Activated T-cell treated with anti-CD3 and anti-CD28 coated beads for 48 hours (primary cell): ENCODE measurements at regions not wholly inside any gene's neighbourhood (a gene's known extent, or its start where the extent isn't known, plus 50 kb on each side); places are given as distances from the start of the nearest gene placed in this dataset.
A peak's percentile ranks its signal among the peaks of the same experiment; 100 is the strongest.

Source experiments
- DNase-seq: peaks from one replicate; pipeline ENCODE4 v3.0.0-alpha.2; 2020; ENCODE audit warnings: low read depth

DNA sequence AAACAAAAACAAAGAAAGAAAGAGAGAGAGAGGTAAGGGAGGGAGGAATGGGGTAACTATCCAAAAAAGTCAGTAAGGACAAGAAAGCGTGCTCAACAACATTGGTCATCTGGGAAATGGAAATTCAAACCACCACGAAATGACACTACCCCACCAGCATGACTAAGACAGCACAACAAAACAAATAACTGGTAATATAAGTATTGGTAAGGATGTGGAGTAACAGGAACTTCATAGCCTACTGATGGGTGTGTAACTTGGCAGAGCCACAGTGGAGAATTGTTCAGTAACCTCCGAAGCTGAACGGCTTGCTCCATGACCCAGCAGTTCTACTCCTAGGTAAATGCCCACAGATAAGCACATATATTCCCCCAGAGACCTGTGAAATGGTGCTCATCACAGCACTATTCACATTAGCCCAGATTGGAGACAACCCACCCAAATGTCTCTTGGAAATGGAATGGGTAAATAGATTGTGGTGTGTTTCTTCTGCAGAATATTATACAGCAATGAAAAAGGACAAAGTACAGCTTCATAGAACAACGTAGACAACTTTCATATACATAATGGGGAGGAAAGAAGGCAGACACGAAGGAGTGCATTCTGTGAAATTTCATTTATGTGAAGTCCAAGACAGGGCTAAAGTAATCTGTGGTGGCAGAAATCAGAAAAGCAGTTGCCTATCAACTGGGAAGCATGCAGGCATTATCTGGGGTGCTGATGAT lies 95.5 kb upstream of the ATP6AP2 start:
- no peak for DNase-seq

DNA sequence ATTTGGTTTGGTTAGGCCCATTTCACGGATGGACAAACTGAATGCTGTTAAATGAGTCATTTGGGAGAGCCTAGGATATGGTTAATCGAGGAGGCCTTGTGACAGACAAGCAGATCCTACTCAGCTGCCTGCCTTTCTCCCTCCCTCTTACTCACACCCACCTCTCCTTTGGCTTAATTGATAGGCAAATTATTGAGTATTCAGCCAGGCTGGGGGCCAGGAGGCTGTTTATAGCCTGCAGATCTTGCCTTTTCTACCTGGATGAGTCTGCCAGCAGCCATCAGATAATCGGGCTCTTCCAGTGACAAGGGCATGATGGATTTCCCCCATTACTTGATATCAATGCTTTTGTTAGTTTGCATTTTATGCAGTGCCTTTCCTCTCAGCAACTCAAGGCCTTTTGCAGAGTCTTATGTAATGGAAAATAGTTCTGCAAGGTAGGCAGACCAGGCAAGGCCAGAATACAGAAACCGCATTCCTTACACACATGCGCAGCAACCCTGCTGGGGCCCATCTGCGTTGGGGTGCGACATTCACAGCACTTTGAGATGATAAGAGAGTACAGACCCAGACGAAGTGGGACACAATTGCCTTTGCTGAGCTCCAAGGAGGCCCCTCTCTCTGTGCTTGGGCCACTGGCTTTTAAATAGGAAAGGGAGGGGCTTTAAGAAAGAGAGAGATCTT lies 96.2 kb upstream of the ATP6AP2 start:
- no peak for DNase-seq

DNA sequence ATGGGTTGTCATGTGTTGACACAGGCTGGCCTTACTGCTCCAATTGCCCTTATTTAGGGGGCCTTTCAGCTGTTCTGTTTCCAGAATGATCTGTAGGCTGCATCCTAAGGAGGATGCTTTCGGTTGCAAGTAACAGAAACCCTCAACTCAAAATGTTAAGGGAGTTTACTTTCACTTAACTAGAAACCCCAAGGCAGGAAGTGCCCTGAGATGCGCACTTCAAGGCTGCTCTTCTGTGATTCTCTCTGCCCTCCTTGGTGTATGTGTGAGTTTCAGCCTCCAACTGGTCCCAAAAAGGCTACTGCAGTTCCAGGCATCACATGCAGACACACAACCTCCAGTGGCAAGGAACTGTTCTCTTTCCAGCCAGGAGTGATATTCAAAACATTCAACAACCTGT lies 97.3 kb upstream of the ATP6AP2 start:
- no peak for DNase-seq

DNA sequence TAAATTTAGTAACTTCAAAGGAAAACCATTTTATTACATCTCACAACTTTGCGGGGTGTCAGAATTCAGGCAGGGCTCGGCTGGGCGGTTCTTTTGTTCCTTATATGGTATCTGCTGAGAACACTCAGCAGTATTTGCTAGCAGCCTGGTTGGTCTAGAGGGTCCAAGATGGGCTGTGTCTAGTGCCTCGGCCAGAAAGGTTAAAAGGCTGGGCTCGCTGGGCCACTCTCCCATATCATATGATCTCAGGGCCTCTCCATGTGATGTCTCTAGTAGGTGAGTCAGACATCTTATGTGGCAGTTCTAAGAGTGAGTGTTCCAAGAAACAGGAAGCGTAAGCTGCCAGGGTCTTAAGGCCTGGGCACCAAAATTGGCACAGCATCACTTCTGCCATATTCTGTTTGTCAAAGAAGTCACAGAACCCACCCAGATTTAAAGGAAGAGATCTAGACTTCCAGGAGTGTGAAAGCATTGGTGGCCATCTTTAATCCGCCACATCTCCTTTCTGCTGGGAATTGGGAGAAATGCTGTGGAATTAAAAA lies 100.9 kb upstream of the ATP6AP2 start:
- no peak for DNase-seq

DNA sequence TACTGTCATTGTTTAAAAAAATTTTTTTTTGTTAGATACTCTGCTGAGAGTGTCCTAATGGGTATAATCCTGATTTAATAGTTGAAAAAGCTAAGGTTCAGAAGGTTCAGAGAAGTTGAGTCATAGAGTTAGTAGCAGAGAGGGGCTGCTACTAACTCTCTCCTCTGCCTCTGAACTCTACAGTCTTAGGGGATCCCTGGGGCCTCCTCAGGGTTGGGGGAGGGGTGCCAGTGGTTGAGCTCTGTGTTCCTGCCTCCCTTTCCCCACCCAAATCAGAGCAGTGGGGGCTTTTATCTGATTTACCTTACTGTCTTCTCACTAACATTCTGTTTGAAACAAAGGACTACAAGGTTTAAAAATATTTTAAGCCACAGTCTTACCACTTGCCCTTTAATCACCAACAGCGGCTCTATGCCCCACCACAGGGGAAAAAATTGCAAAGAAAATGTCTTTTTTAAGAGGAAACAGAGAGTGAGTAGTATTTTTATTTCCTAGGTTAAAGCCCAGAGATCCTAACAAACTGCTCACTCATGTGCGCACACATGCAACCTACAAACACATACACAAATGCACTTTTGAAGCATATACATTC lies 102.2 kb upstream of the ATP6AP2 start:
- DNase-seq = no peak

DNA sequence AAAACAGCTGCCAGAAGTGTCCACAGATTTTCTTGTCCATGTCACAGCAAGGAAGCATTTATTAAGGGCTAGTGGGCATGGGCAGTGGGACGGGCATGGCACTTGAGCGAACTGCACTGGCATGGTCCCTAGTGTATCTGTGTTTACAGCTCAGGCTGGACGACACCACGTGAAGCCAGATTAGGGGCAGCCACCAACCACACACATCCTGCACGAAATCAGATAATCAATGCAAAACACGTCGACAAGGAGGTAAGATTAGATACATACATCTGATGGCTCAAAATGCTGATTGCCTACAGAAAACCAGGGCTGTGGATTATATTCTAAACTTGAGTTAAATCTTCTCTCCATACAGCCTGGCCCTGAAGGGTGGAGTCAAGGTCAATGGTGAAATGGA lies 103.8 kb upstream of the ATP6AP2 start:
- DNase-seq = no peak

DNA sequence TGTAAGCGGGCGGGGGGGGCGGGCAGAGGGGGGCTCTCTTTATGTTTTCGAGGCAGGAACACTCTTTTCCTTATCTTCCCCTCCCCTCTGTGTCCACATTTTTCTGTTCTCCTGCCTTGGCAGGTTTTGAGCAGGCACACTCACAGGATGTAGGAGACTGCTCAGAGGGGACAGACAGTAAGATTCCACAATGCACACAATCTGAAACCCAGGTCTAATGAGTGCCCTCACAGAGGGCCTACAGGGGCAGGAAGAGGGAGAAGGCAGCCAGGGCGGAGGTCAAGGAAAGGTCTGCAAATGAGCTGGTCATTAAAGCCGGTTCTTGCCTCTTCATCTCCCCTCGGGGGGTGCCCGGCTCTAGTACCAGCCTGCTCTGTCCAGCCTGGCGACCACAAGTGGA lies 106.1 kb upstream of the ATP6AP2 start:
- no peak for DNase-seq

DNA sequence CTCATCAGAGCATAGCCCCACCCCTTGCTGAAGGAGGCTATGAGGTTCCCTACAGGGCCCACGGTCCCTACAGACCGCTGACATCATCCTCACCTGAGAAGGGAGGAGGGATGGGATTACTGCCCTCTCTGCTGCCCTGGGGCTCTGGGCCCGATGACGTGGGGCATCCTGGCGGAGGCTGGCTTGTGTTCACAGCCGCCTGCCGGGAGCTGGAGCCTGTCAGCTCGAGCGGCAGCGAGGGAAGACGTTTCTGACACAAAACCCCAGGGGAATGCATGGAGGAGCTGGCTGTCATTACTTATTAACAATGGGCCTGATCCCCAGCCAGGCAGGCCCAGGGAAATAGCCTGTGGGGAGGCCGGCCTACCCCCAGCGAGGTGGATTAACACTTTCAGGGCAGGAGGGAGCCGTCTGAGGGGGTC lies 106.6 kb upstream of the ATP6AP2 start:
- DNase-seq = no peak

DNA sequence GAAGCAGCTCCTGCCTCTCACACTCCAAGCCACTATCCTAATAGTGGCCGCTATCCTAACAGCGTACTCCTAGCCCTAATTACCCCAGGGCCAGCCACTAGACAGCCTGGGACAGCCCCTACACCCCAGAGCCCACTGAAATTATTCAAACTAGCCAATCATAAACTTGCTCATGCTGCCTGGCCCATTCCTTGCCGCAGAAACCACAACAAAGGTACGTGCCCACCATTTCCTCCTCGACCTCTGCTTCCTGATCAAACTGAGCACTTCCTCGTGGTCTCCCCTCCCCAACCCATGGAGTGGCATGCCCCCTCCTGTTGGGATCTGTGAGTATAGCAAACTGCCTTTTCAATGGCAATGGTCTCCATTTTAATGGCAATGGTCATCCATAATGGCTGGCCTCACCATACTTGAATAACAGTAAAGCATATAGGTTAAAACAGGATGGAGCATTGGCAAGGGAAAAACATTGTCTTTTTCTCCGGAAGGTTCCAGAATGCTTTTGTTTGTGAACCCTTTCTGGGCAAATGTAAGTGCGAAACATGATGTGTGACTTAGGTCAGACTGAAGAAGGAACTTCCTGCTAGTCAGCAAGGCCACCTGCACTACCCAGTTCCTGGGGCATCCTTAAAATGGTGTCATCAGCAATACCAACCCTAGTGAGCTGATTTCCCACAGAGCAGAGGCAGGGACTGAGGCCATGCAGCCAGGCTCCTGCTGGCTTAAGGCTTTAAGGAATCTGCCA lies 107.1 kb upstream of the ATP6AP2 start:
- DNase-seq = no peak

DNA sequence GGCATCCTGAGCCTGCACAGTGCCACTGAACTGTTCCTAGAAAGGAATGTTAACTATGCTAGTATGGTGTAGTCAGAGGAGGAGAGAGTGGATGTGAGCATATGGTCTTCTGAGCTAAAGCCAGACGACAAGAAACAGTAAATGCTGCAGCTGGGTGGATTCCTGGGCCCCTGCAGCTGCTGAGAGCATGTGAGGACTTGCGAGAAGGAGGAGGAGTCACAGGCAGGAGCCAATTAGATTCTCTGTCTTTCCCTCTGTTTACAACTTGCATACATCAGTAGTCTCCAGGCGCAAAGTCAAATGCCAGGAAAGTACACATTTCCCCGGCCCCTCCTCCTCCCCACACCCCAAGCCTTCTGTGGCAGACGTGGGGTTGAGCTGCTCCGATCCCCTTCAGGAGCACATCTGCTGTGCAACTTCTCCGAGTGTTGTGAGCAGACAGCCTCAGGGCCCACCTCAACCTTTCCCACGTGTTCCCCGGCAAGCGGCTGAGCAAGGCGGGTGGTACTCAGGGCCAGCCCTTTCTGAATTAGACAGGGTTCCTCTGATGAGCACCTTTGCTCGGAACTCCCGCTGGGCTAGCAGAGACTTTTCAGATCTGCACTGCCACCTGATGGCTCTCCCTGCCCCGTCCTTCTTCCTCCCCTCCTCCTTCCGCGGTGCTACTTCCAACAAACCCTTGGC lies 108.7 kb upstream of the ATP6AP2 start:
- peak; percentile 8 for DNase-seq

DNA sequence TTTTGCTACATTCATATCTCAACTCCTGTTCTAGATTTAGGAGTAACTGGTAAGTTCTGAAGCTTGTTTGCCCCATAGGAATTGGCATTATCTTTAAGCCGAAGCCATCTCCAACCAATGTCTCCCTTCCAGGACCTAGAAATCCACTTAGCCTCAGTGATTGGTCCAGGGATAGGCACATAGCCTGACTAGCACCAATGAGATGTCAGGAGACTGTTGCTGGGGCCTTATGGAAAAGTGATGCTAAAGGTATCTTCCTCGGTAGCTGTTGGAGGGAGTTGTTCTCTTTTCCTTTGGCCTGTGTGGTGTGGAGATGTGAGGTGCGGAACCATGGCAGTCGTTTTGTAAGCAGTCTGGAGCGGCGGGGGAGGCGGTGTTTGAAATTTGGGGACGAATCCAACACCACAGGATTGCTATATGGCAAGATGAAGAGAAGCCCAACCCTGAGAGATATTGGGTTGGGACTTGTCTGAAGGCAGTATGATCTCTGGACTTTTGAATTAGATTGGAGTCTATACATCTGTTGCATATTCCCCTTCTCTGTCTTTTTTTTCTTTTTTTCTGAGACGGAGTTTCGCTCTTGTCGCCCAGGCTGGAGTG lies 109.8 kb upstream of the ATP6AP2 start:
- no peak for DNase-seq

DNA sequence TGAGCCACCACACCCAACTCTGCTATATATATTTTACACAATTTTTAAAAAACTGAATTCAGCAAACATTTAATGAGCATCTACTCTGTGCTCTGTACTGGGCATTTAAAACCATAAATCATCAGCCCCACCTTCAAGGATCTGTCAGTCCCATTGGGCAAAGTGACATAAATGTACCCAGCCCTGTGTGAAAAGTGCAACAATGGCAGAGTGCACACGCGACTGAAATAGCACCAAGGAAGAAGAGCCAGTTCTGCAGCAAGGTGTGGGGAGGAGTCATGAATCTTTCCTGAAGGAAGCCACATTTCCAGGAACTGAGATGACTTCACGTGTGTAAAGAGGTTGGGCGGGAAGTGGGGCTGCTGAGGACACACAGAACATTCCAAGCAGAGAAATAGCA lies 111.5 kb upstream of the ATP6AP2 start:
- no peak for DNase-seq

DNA sequence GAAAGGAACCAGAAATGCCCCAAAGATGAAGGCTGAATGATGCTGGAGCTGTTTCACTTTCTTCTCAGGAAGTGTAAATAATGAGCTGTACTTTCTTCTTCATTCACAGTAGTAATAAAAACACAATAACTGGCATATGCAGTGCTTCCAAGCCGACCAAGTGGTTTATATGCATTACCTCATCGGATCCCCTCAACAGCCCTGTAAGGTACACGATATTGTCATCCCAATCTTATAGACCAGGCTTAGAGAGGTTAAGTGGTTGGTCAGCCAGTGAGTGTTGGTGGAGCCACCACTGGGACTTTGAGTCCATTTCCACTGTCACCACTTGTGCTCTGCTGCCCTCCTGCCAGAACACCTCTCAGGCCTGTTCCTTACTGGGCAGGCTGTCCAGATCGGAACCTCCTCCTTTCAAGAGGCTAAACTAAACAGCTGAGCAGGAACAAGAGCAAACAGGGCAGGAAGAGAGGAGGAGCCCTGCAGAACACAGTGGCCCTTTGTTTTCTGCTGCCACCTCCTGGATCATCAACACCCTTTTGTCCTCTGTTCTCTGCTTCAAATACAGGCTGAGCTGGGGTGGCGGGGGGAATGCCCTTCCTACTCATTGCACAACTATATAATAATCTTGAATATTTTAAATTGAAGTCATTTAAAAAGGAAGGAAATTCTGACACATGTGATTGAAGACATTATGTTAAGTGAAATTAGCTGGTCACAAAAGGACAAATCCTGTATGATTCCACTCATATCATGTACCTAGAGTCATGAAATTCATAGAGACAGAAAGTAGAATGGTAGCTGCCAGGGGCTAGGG lies 112.5 kb upstream of the ATP6AP2 start:
- no peak for DNase-seq

DNA sequence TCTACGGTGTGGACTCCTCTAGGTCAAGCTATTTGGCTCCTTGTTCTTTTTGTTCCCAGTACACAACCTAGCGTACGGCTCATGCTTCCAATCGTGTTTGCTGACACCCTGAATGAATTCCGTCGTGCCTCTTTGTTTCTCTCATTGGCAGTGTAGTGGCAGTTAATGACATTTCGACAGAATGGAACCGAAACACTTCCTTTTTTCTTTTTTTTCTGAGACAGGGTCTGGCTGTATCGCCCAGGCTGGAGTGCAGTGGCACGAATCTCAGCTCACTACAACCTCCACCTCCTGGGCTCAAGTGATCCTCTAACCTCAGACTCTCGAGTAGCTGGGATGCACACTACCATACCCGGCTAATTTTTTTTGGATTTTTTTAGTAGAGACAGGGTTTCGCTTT lies 113.3 kb upstream of the ATP6AP2 start:
- no peak for DNase-seq

DNA sequence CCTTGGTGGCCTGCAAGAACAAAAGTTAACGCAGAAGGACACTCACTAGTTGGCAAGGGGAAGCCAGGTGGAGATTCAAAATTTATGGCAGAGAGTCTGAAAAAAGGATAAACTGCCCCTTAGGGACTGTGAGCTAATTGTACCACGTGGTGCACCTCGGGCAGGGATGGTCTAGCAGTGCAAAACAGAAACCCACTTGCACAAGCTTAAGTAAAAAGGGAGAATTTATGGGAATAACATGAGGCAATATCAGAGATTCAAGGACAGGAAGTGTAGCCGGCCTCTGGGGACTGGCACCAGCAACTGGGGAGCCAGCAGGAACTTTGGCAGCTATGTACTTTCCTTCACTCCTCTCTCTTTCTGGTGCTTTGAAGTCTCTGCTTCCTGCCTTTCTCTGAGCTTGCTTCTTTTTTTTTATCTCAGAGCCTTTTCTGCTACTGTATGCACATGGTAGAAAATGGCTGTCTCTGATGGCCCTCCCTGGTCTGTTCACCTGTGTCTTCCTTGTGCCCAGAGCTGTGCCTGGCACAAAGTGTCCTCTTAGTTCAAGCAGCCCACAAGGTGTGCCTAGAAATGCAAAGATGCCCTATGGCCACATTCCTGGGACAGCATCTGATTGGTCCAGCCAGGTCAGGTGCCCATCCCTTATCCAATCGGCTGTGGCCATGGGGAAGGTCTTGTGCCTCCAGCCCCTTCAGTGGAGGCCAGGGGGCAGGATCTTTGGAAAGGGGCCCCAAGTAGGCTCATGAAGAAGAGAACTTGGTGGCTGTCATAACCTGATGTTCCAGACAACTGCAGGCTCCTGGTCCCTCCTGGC lies 114.8 kb upstream of the ATP6AP2 start:
- DNase-seq = no peak

DNA sequence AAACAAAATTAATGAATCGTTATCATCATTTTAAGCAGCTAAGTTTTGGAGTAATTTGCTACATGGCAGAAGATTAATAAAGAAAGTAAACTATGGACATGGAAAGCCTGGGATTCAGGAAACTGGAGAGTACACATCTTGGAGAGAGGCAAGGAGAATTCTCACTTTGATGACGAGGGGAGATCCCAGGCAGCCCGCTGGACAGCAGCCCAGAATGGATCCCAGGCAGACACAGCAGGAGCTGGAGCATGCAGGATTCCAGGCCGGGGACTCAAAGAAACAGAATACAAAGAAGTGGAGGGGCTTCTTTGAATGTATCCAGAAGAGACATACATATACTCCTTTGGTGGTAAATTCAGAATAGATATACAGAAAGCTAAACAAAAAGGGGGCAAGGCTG lies 118.0 kb upstream of the ATP6AP2 start:
- DNase-seq = no peak

DNA sequence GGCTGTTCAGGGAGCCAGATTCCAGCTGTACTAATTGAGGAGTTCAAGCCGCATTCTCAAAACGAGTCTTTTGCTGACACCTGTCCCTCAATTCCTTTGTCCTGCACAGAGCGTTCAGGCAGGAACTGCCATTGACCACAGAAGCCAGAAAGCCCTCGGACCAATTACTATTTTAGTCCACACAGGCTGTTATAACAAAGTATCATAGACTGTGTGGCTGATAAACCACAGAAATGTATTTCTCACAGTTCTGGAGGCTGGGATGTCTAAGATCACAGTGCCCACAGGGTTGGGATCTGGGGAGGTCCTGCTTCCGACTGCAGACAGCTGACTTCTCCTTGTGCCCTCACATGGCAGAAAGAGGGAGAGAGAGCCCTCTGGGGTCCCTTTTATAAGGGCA lies 119.8 kb upstream of the ATP6AP2 start:
- no peak for DNase-seq

DNA sequence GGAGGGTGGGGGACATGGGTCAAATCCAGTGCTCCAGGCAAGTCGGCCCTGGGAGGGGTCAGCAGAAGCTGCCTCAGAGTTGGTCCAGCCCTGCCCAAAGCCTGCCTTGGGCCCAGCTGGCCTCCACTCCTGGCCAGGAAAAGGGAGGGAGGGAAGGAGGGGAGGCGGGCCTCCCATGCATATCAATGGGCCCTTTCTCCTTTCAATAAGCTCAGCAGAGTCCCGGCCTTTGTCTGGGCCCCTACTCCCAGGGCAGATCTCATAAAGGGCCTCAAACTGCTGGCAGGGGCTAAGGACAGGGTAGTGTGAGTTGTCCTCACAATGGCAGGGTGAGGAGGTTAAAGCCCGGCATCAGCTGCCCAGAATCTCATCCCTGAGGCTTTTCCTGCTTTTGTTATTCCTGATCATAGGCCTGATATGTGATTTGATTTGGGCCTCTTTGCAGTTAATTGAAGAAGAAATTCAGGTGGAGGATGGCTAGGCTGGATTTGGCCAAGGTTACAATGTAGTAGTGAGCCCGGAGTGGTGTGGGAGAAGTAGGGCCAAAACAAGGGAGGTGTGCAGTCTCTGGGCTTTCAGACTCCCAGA lies 121.1 kb upstream of the ATP6AP2 start:
- no peak for DNase-seq

DNA sequence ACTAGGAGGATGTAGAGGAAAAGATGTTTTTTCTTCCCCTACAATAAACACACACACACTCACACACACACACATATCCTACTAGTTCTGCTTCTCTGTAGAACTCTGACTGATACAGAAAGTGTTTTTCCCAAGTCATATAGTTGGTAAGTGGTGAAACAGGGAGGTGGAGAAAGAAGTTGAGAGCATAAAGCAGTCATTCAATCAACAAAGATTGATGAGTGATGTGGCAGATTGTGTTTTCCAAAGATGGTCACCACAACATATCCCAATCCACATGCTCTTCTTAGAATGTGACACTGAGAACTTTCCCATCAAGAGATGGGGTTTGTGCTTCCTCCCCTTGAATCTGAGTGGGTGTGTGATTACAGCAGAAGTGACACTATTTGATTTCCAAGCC lies 123.4 kb upstream of the ATP6AP2 start:
- no peak for DNase-seq
